IMR-90 (cell line): ENCODE measurements at regions not wholly inside any gene's neighbourhood (a gene's known extent, or its start where the extent isn't known, plus 50 kb on each side); places are given as distances from the start of the nearest gene placed in this dataset.
"Not testable (repeated sequence)": the region's sequence is repeated elsewhere in the genome, so short reads cannot be mapped to it uniquely, and the experiment has no call there.

Source experiments
- ATAC-seq: fragments of 200-7000 bp; cut with Tn5 transposase; 2 replicates; pipeline ENCODE4 v1.9.1; 2020; ENCODE audit warnings: low read depth, mild to moderate bottlenecking, moderate library complexity
- BruUV-seq: library from RNA; stranded (reverse); fragments of 400-500 nt; replicated peaks from 2 replicates; lab custom pipeline; 2021; lab: Mats Ljungman, UMichigan
- CTCF ChIA-PET: fragments of 300-600 bp; formaldehyde crosslinking; extraction: SDS; loops from one replicate; lab custom pipeline; 2021; ENCODE audit warnings: antibody characterized with exemption; lab: Yijun Ruan, JAX
- POLR2A ChIA-PET: fragments of 300-600 bp; sonication (Branson Sonifier 250); formaldehyde crosslinking; loops from one replicate; lab custom pipeline; 2022; ENCODE audit warnings: antibody characterized with exemption; ENCODE audit not compliant: unreplicated experiment; lab: Charles Lee
- DNase-seq: peaks from one replicate; pipeline ENCODE4 v3.0.0; 2013
- H2AFZ ChIP-seq: replicated peaks from 2 replicates; pipeline ENCODE3; 2013; ENCODE audit warnings: low read length, mild to moderate bottlenecking; ENCODE audit not compliant: poor library complexity
- H2AK5ac ChIP-seq: 2 replicates; pipeline ENCODE4 v1.6.1; 2013; ENCODE audit warnings: low read depth, low read length, inconsistent platforms
- H2AK9ac ChIP-seq: replicated peaks from 2 replicates; pipeline ENCODE3; 2013; ENCODE audit warnings: mild to moderate bottlenecking, low read depth, low read length, moderate library complexity; ENCODE audit not compliant: poor library complexity
- H2BK120ac ChIP-seq: 2 replicates; pipeline ENCODE4 v1.6.1; 2013; ENCODE audit warnings: low read depth, low read length, inconsistent platforms
- H2BK15ac ChIP-seq: 3 replicates; pipeline ENCODE4 v1.6.1; 2013; ENCODE audit warnings: low read depth, low read length, inconsistent platforms
- H2BK20ac ChIP-seq: 2 replicates; pipeline ENCODE4 v1.6.1; 2013; ENCODE audit warnings: low read depth, mild to moderate bottlenecking, inconsistent platforms, low read length, moderate library complexity
- H2BK5ac ChIP-seq: 2 replicates; pipeline ENCODE4 v1.6.1; 2013; ENCODE audit warnings: mild to moderate bottlenecking, low read depth, low read length, inconsistent platforms; ENCODE audit not compliant: poor library complexity, severe bottlenecking
- H3K14ac ChIP-seq: replicated peaks from 2 replicates; pipeline ENCODE4 v1.6.1; 2013; ENCODE audit warnings: low read depth, low read length, inconsistent platforms
- H3K18ac ChIP-seq: 2 replicates; pipeline ENCODE4 v1.6.1; 2013; ENCODE audit warnings: low read depth, low read length, control low read depth
- H3K23ac ChIP-seq: 2 replicates; pipeline ENCODE4 v1.6.1; 2013; ENCODE audit warnings: low read depth, low read length, inconsistent platforms
- H3K27ac ChIP-seq: 2 replicates; pipeline ENCODE4 v1.5.1; 2013; ENCODE audit warnings: mild to moderate bottlenecking, control low read depth, low read length; ENCODE audit not compliant: insufficient read depth
- H3K27me3 ChIP-seq: 2 replicates; pipeline ENCODE4 v1.6.1; 2013; ENCODE audit warnings: low read length; ENCODE audit not compliant: control insufficient read depth, insufficient read depth
- H3K36me3 ChIP-seq: 2 replicates; pipeline ENCODE4 v1.6.1; 2013; ENCODE audit warnings: low read length, mixed read lengths; ENCODE audit not compliant: control insufficient read depth, insufficient read depth
- H3K4ac ChIP-seq: 2 replicates; pipeline ENCODE4 v1.6.1; 2013; ENCODE audit warnings: low read depth, low read length, inconsistent platforms
- H3K4me1 ChIP-seq: 2 replicates; pipeline ENCODE4 v1.6.1; 2013; ENCODE audit warnings: low read length, mixed read lengths; ENCODE audit not compliant: control insufficient read depth, insufficient read depth
- H3K4me2 ChIP-seq: 2 replicates; pipeline ENCODE4 v1.6.1; 2013; ENCODE audit warnings: low read depth, mild to moderate bottlenecking, control low read depth, low read length, moderate library complexity
- H3K4me3 ChIP-seq: 2 replicates; pipeline ENCODE4 v1.5.1; 2013; ENCODE audit warnings: low read depth, mild to moderate bottlenecking, control low read depth, low read length, moderate library complexity; ENCODE audit not compliant: insufficient read depth
- H3K56ac ChIP-seq: 2 replicates; pipeline ENCODE4 v1.6.1; 2013; ENCODE audit warnings: low read length, inconsistent platforms; ENCODE audit not compliant: insufficient read depth; ENCODE audit errors: extremely low read depth
- H3K79me1 ChIP-seq, 2 experiments: 2 replicates each; pipeline ENCODE4 v1.6.1; 2013; ENCODE audit warnings: low read length in 2 of 2, inconsistent platforms in 1 of 2, low read depth in 1 of 2
- H3K9ac ChIP-seq: 2 replicates; pipeline ENCODE4 v1.6.1; 2013; ENCODE audit warnings: low read depth, low read length, control low read depth
- H3K9me1 ChIP-seq: 2 replicates; pipeline ENCODE4 v1.6.1; 2013; ENCODE audit warnings: low read length, inconsistent platforms; ENCODE audit not compliant: insufficient read depth
- H3K9me3 ChIP-seq: 2 replicates; pipeline ENCODE4 v1.6.1; 2013; ENCODE audit warnings: low read length; ENCODE audit not compliant: control insufficient read depth, insufficient read depth
- H4K20me1 ChIP-seq: 2 replicates; pipeline ENCODE4 v1.6.1; 2013; ENCODE audit warnings: low read length, inconsistent platforms; ENCODE audit not compliant: insufficient read depth
- H4K5ac ChIP-seq: 2 replicates; pipeline ENCODE4 v1.6.1; 2013; ENCODE audit warnings: mild to moderate bottlenecking, low read depth, low read length, control low read depth
- H4K8ac ChIP-seq, 2 experiments: 2 replicates each; pipeline ENCODE4 v1.6.1; 2013; ENCODE audit warnings: low read depth in 2 of 2, low read length in 2 of 2, control low read depth in 1 of 2, inconsistent platforms in 1 of 2
- H4K91ac ChIP-seq: 2 replicates; pipeline ENCODE4 v1.6.1; 2013; ENCODE audit warnings: low read depth, low read length, inconsistent platforms; ENCODE audit not compliant: insufficient read depth
- WGBS, 2 experiments: methylation state at CpG; one replicate each; pipeline versions ENCODE4 v1.1.5 to v1.1.7; 2013; ENCODE audit warnings: missing lambda C conversion rate in 2 of 2; ENCODE audit not compliant: insufficient read length in 1 of 2; ENCODE audit errors: extremely low coverage in 2 of 2; 5-methylcytosine and 5-hydroxymethylcytosine counted together
- dilution Hi-C: fragments of 300-500 bp; cut with HindIII; formaldehyde crosslinking; loops from one replicate; pipeline ENCODE4 v1.14.3; 2018; ENCODE audit warnings: low sequenced_read_pairs; ENCODE audit not compliant: unreplicated experiment
- in situ Hi-C: fragments of 300-500 bp; cut with MboI; formaldehyde crosslinking; loops from 3 replicates; pipeline ENCODE4 v1.14.3; 2019; ENCODE audit warnings: low sequenced_read_pairs, inconsistent platforms, mixed read lengths
- intact Hi-C: fragments of 100-400 bp; cut with micrococcal nuclease; formaldehyde crosslinking; loops from 2 replicates; pipeline ENCODE4 v1.10.0; 2022

- dilution Hi-C loops, CTCF ChIA-PET, H3K79me1 ChIP-seq, H3K18ac ChIP-seq, H4K91ac ChIP-seq, H3K4ac ChIP-seq, H2BK20ac ChIP-seq, H3K56ac ChIP-seq, DNase-seq, H4K20me1 ChIP-seq, H2BK15ac ChIP-seq, H2AK9ac ChIP-seq, H3K36me3 ChIP-seq, H3K27ac ChIP-seq, H3K14ac ChIP-seq, H3K27me3 ChIP-seq, BruUV-seq, H4K8ac ChIP-seq, H3K23ac ChIP-seq, H2BK120ac ChIP-seq, H3K9me3 ChIP-seq, H3K4me3 ChIP-seq, H3K4me2 ChIP-seq, H3K9me1 ChIP-seq, H3K4me1 ChIP-seq, H4K5ac ChIP-seq, in situ Hi-C loops, H2AFZ ChIP-seq, H2BK5ac ChIP-seq, ATAC-seq, H3K9ac ChIP-seq, POLR2A ChIA-PET, H2AK5ac ChIP-seq, intact Hi-C loops: not testable (repeated sequence)
- WGBS, 2 experiments: 20% methylated on average over 1 of the region's 10 CpGs; no CpG with 5 or more reads in 1 of the 2 experiments
Observed at GRCh38 chr4:57714313-57714712, 604.1 kb upstream of the IGFBP7 start.
